ENCODE measurements at regions not wholly inside any gene's neighbourhood (a gene's known extent, or its start where the extent isn't known, plus 50 kb on each side); places are given as distances from the start of the nearest gene placed in this dataset.

- DNase-seq, result peak; percentile 87
Measured at GRCh38 chr15:89399238-89400115, 64.9 kb upstream of the POLG start.

- peak; percentile 52 for DNase-seq
Measured at GRCh38 chr15:89398896-89399237, 64.2 kb upstream of the POLG start.

DNA sequence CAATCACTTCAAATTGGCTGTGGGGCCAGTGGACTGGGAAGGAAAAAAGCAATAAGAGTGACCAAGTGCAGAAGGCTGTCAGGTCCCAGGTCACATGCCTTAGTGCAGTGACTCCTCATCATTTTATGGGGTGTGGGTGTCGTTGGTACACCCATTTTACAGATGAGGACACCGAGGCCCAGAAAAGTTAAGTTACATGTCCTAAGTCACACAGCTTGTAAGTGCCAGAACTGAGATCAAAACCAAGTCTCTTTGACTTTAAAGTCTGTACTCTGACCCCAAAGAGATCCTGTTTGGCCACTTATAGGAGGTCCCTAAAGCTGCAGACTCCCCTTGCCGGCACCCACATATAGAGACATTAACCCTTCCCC is 63.0 kb upstream of the POLG start:
- no peak for DNase-seq

DNA sequence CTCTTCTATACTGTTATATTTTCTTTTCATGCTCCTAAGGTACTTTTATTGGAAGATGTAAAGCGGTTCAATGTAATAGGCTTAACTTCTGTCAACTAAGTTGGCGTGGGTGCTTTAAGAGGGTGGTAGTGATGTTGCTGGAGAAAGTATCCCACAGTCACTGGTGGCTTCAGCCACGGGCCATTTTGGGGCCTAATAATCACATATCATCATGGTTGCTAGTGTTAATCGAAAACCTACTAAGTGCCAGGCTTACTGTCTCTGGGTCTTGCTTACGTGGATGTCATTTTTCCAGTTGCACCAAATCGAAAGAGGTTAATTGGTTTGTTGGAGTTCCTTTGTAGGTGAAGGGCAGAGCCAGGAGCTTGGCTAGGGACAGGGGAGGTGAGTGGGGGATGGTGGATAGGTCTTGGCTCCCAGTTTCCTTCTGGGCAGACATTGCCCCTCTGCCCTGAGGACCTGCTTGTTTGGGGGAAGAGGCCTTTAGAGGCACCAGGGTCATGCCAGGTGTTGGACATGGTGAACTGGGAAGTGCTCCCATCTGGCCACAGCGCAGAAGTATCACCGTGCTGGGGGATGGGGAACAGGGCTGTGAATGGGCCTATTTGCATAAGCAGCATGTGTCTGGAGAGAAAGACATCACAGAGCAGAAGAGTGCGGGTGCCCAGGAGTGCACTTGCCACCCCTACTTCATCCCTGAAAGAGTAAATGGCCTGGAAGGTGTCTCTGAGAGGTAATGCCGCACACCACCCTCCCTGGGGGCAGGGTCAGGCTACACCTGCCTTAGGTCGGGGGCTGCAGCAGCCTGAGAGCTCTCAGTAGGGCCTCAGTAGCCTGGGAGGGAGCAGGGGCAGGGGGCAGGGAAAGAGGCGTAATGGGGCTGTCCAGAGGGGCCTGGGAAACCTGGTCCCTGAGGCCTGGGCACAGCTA is 62.4 kb upstream of the POLG start:
- DNase-seq, result no peak

- DNase-seq, result peak; percentile 82
Measured at GRCh38 chr15:89395996-89396395, 61.4 kb upstream of the POLG start.

DNA sequence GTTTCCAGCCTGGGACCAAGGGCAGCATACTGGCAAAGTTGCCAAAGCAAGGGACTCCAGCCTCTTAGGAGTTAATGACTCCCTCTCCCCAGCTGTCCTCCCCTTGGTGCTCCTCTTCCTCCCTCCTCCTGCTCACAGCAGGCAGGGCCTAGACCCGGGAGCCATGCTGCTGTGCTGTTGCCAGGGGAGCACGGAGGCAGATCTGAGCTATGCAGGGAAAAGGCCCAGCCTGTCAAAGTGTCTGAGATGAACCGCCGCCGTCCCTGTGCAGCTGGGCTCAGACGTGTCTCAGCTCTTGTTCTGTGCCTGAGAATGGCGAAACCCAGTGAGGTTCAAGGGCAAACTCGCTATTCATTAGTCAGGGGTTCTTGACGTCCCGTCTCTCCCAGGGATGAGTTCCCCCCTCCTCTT is 60.8 kb upstream of the POLG start:
- no peak for DNase-seq

GRCh38 chr15:89395031-89395430 is 60.4 kb upstream of the POLG start:
- DNase-seq, result no peak

GRCh38 chr15:89393056-89393455 is 58.4 kb upstream of the POLG start:
- DNase-seq, result no peak

DNA sequence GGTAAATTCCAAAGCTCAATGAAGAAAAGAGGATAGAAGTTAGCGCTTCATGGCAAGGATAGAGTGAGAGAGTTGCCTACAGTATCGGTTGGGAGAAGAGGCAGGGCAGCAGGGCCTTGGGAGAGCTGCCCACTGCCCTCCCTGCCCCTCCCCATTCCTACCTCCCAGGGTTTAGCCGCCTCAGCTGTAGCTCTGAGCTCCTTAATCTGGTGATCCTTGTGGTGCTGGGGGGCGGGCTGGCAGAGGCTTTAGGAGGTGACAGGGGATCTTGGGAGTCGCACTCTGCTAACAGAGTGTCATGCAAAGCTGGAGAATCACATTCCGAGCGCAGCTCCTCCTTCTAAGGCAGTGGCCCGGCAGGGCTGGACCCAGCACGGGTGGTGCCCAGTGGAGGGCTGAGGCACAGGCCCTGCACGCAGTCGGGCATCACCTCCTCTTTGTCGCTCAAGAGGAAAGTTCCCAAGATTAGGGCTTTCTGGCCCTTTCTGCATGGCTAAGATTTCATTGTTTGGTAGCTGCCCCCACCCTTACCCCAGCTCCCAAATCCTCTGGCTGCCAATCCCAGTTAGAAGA is 57.1 kb upstream of the POLG start:
- no peak for DNase-seq

GRCh38 chr15:89389841-89390603 is 55.4 kb upstream of the POLG start:
- no peak for DNase-seq

- no peak for DNase-seq
Measured at GRCh38 chr15:89387140-89387903, 52.7 kb upstream of the POLG start.

GRCh38 chr15:89385596-89386331 is 51.1 kb upstream of the POLG start:
- DNase-seq, result peak; percentile 60
